OCI-LY7 (cell line): ENCODE measurements at regions not wholly inside any gene's neighbourhood (a gene's known extent, or its start where the extent isn't known, plus 50 kb on each side); places are given as distances from the start of the nearest gene placed in this dataset.
"Not testable (repeated sequence)": the region's sequence is repeated elsewhere in the genome, so short reads cannot be mapped to it uniquely, and the experiment has no call there.

Experiments
- BruUV-seq: library from RNA; stranded (reverse); fragments of 400-500 nt; replicated peaks from 2 replicates; lab custom pipeline; 2021; lab: Mats Ljungman, UMichigan
- CTCF ChIA-PET: fragments of 300-600 bp; sonication (Branson Sonifier 250); formaldehyde crosslinking; loops from one replicate; lab custom pipeline; 2022; ENCODE audit warnings: antibody characterized with exemption; ENCODE audit not compliant: unreplicated experiment; lab: Charles Lee
- POLR2A ChIA-PET: fragments of 300-600 bp; sonication (Branson Sonifier 250); formaldehyde crosslinking; loops from one replicate; lab custom pipeline; 2022; ENCODE audit warnings: antibody characterized with exemption; lab: Charles Lee
- DNase-seq: peaks from one replicate; pipeline ENCODE4 v3.0.0-alpha.2; 2015; ENCODE audit warnings: low spot score
- H2AFZ ChIP-seq: fragments of 200-600 bp; sonication (generic), shearing (Covaris generic); 2 replicates; pipeline ENCODE4 v1.6.1; 2014; ENCODE audit warnings: mild to moderate bottlenecking, antibody characterized with exemption, low read length, moderate library complexity
- H3K27ac ChIP-seq: fragments of 200-600 bp; sonication (generic); 2 replicates; pipeline ENCODE4 v1.5.1; 2014; ENCODE audit warnings: mixed run types, low read depth, mild to moderate bottlenecking, moderate library complexity, low read length, inconsistent platforms; ENCODE audit not compliant: poor library complexity, severe bottlenecking
- H3K36me3 ChIP-seq: fragments of 200-600 bp; sonication (generic); 2 replicates; pipeline ENCODE4 v1.6.1; 2014; ENCODE audit warnings: mild to moderate bottlenecking, antibody characterized with exemption, low read length, moderate library complexity, mixed read lengths; ENCODE audit not compliant: insufficient read depth
- H3K4me1 ChIP-seq: fragments of 200-600 bp; sonication (generic); 2 replicates; pipeline ENCODE4 v1.5.1; 2014; ENCODE audit warnings: mild to moderate bottlenecking, low read length; ENCODE audit not compliant: insufficient read depth, poor library complexity, severe bottlenecking
- H3K4me2 ChIP-seq: fragments of 200-600 bp; sonication (generic); 2 replicates; pipeline ENCODE4 v1.6.1; 2014; ENCODE audit warnings: mild to moderate bottlenecking, low read length
- H3K4me3 ChIP-seq: fragments of 200-600 bp; sonication (generic); 2 replicates; pipeline ENCODE4 v1.5.1; 2014; ENCODE audit warnings: mild to moderate bottlenecking, low read depth, low read length; ENCODE audit not compliant: poor library complexity, severe bottlenecking
- H3K79me2 ChIP-seq: fragments of 200-600 bp; sonication (generic); 2 replicates; pipeline ENCODE4 v1.6.1; 2016; ENCODE audit warnings: low read depth, mild to moderate bottlenecking, low read length, moderate library complexity, mixed read lengths; ENCODE audit not compliant: insufficient read depth
- H3K9me2 ChIP-seq: fragments of 200-600 bp; sonication (generic); 2 replicates; pipeline ENCODE4 v1.6.1; 2016; ENCODE audit warnings: mild to moderate bottlenecking, low read length, mixed read lengths; ENCODE audit not compliant: insufficient read depth
- H3K9me3 ChIP-seq: fragments of 200-600 bp; sonication (generic); 2 replicates; pipeline ENCODE4 v1.6.1; 2014; ENCODE audit warnings: mild to moderate bottlenecking, mixed run types, low read length, mixed read lengths
- H4K20me1 ChIP-seq: fragments of 200-600 bp; sonication (generic); 2 replicates; pipeline ENCODE4 v1.6.1; 2014; ENCODE audit warnings: mild to moderate bottlenecking, antibody characterized with exemption, low read length, moderate library complexity, mixed read lengths; ENCODE audit not compliant: insufficient read depth
- EZH2phosphoT487 ChIP-seq: fragments of 200-600 bp; sonication (generic); IDR thresholded peaks from 2 replicates; pipeline ENCODE4 v1.6.1; 2018; ENCODE audit warnings: low read depth, borderline replicate concordance, mild to moderate bottlenecking, mixed run types, antibody characterized with exemption, low read length, moderate library complexity, mixed read lengths
- intact Hi-C: fragments of 100-400 bp; cut with micrococcal nuclease; formaldehyde crosslinking; loops from one replicate; pipeline ENCODE4 v1.10.0; 2022; ENCODE audit not compliant: unreplicated experiment
- TF ChIP-seq, protein P1 (sequence below): fragments of 200-600 bp; sonication (generic); conservative IDR thresholded peaks from 2 replicates; pipeline ENCODE4 v1.5.1; 2014; ENCODE audit warnings: mild to moderate bottlenecking, antibody characterized with exemption, low read length, moderate library complexity, mixed read lengths

DNA sequence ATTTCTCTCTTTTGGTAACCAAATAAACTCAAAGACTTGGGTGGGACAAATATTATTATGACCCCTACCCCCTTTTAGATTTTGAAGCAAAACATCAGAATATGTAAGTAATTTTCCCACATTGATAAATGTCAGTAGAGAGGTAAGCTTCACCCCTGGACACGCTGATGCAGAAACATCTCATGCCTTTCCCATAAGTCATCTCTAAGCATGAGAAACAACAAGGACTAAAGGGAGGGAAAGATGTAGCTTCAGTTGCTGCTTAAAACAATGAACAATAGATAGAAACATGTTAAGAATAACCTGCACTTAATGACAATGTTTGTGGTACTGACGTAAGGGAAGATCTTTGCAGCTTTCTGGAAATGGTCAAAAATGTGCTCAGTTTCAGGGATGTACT is 56.3 kb upstream of the SLC8A3 start:
- no peak overlapping the region for H3K4me3 ChIP-seq
- H4K20me1 ChIP-seq: no peaks in the 10 kb centered on the region
- H3K27ac ChIP-seq: no peak overlapping the region
- H3K4me1 ChIP-seq: no peaks in the 10 kb centered on the region
- H3K9me2 ChIP-seq: no peaks in the 10 kb centered on the region
- no peaks in the 10 kb centered on the region for H3K79me2 ChIP-seq
- H3K36me3 ChIP-seq: no peaks in the 10 kb centered on the region
- TF ChIP-seq EZH2phosphoT487: no peak
- TF ChIP-seq, protein P1, sequence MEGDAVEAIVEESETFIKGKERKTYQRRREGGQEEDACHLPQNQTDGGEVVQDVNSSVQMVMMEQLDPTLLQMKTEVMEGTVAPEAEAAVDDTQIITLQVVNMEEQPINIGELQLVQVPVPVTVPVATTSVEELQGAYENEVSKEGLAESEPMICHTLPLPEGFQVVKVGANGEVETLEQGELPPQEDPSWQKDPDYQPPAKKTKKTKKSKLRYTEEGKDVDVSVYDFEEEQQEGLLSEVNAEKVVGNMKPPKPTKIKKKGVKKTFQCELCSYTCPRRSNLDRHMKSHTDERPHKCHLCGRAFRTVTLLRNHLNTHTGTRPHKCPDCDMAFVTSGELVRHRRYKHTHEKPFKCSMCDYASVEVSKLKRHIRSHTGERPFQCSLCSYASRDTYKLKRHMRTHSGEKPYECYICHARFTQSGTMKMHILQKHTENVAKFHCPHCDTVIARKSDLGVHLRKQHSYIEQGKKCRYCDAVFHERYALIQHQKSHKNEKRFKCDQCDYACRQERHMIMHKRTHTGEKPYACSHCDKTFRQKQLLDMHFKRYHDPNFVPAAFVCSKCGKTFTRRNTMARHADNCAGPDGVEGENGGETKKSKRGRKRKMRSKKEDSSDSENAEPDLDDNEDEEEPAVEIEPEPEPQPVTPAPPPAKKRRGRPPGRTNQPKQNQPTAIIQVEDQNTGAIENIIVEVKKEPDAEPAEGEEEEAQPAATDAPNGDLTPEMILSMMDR: no peak
- no peaks in the 10 kb centered on the region for H3K9me3 ChIP-seq
- intact Hi-C loops: no loop called here
- no TSS peak for BruUV-seq
- ChIA-PET CTCF (no interaction called here), POLR2A (no interaction called here)
- no peak overlapping the region for H3K4me2 ChIP-seq
- no peak for DNase-seq
- H2AFZ ChIP-seq: no peak overlapping the region

GRCh38 chr14:70239802-70240201 is 51.1 kb upstream of the SLC8A3 start:
- Histone ChIP-seq H2AFZ (no peak overlapping the region), H3K9me3 (no peaks in the 10 kb centered on the region), H3K4me1 (no peaks in the 10 kb centered on the region), H3K27ac (no peak overlapping the region), H4K20me1 (no peaks in the 10 kb centered on the region), H3K4me2 (no peak overlapping the region), H3K4me3 (no peak overlapping the region), H3K36me3 (no peaks in the 10 kb centered on the region), H3K9me2 (no peaks in the 10 kb centered on the region), H3K79me2 (no peaks in the 10 kb centered on the region)
- intact Hi-C loops: no loop called here
- ChIA-PET CTCF (no interaction called here), POLR2A (no interaction called here)
- no TSS peak for BruUV-seq
- TF ChIP-seq, protein P1: no peak
- no peak for TF ChIP-seq EZH2phosphoT487
- no peak for DNase-seq

- H3K4me2 ChIP-seq, H3K79me2 ChIP-seq, H3K36me3 ChIP-seq, H3K27ac ChIP-seq, DNase-seq, intact Hi-C loops, POLR2A ChIA-PET, H2AFZ ChIP-seq, H3K4me3 ChIP-seq, H4K20me1 ChIP-seq, CTCF ChIA-PET, BruUV-seq, H3K9me3 ChIP-seq, H3K4me1 ChIP-seq, H3K9me2 ChIP-seq: not testable (repeated sequence)
These were observed 49.9 kb upstream of the SLC8A3 start for GRCh38 chr14:70238635-70239034.
